HEK293T (cell line): ENCODE measurements at regions not wholly inside any gene's neighbourhood (a gene's known extent, or its start where the extent isn't known, plus 50 kb on each side); places are given as distances from the start of the nearest gene placed in this dataset.

ENCODE experiments used
- ELF4 ChIP-seq: fragments of 450-650 bp; IDR thresholded peaks from 2 replicates; pipeline ENCODE4 v1.6.1; 2017; ENCODE audit warnings: antibody characterized with exemption
- FOXA1 ChIP-seq: fragments of 450-650 bp; IDR thresholded peaks from 2 replicates; pipeline ENCODE4 v1.6.1; 2016; ENCODE audit warnings: mild to moderate bottlenecking
- FOXM1 ChIP-seq: fragments of 450-650 bp; IDR thresholded peaks from 2 replicates; pipeline ENCODE4 v1.6.1; 2017; ENCODE audit warnings: mild to moderate bottlenecking, borderline replicate concordance
- L3MBTL2 ChIP-seq: fragments of 450-650 bp; conservative IDR thresholded peaks from 2 replicates; pipeline ENCODE4 v1.6.1; 2016; ENCODE audit warnings: mild to moderate bottlenecking
- SUZ12 ChIP-seq: fragments of 450-650 bp; IDR thresholded peaks from 2 replicates; pipeline ENCODE4 v1.6.1; 2016; ENCODE audit warnings: mild to moderate bottlenecking
- TARDBP ChIP-seq: fragments of 450-650 bp; IDR thresholded peaks from 2 replicates; pipeline ENCODE4 v1.6.1; 2016

DNA sequence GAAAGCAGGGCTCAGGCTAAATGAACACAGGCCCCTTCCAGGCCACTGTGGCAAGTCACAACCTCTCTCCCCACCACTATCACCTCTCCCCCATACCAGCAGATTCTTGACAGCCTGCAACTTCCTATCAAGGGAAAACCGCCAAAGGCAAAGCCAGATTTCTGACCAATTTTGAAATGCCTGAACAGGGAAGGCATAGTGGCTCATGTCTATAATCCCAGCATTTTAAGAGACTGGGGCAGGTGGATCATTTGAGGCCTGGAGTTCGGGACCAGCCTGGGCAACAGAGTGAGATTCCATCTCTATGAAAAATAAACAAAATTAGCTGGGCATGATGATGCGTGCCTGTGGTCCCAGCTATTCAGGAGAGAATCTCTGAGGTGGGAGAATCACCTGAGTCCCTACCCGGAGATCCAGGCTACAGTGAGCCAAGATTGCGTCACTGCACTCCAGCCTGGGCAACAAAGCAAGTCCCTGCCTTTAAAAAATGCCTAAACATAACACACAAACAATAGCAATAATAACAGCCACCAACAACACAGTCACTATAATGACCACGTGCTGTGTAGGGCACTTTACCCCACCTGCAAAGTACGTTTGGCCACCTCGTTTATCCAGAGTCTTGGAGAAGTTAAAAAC is 75.5 kb upstream of the GLI2 start:
- TF ChIP-seq FOXM1: no peak
- TF ChIP-seq L3MBTL2: no peak
- no peak for TF ChIP-seq FOXA1
- TF ChIP-seq ELF4: no peak
- TF ChIP-seq SUZ12: no peak
- no peak for TF ChIP-seq TARDBP
